GM12878 (cell line): ENCODE measurements at regions not wholly inside any gene's neighbourhood (a gene's known extent, or its start where the extent isn't known, plus 50 kb on each side); places are given as distances from the start of the nearest gene placed in this dataset.

Source experiments
- BMI1 ChIP-seq: fragments of 450-650 bp; IDR thresholded peaks from 2 replicates; pipeline ENCODE4 v1.6.1; 2016; ENCODE audit warnings: mild to moderate bottlenecking, moderate library complexity, borderline replicate concordance
- BRCA1 ChIP-seq: IDR thresholded peaks from 2 replicates; pipeline ENCODE4 v1.6.1; 2011; ENCODE audit warnings: low read depth, low read length, improper control_type of control experiment
- GATAD2B ChIP-seq: fragments of 450-650 bp; conservative IDR thresholded peaks from 2 replicates; pipeline ENCODE4 v1.6.1; 2017; ENCODE audit warnings: low read depth, mild to moderate bottlenecking, moderate library complexity
- KLF5 ChIP-seq: fragments of 450-650 bp; IDR thresholded peaks from 2 replicates; pipeline ENCODE4 v1.6.1; 2014; ENCODE audit warnings: mild to moderate bottlenecking; ENCODE audit not compliant: partially characterized antibody
- MEF2B ChIP-seq: fragments of 450-650 bp; IDR thresholded peaks from 2 replicates; pipeline ENCODE4 v1.6.1; 2018; ENCODE audit warnings: mild to moderate bottlenecking, moderate library complexity; ENCODE audit not compliant: partially characterized antibody, poor library complexity, severe bottlenecking
- NR2C1 ChIP-seq: fragments of 450-650 bp; IDR thresholded peaks from 2 replicates; pipeline ENCODE4 v1.6.1; 2017; ENCODE audit warnings: antibody characterized with exemption, mild to moderate bottlenecking, moderate library complexity
- PAX8 ChIP-seq: fragments of 450-650 bp; IDR thresholded peaks from 2 replicates; pipeline ENCODE4 v1.6.1; 2017; ENCODE audit warnings: mild to moderate bottlenecking, moderate library complexity
- POU2F2 ChIP-seq: IDR thresholded peaks from 3 replicates; pipeline ENCODE4 v1.6.1; 2011; ENCODE audit warnings: low read depth, mild to moderate bottlenecking, low read length, borderline replicate concordance
- RBBP5 ChIP-seq: fragments of 200-600 bp; sonication (generic); conservative IDR thresholded peaks from 2 replicates; pipeline ENCODE4 v1.6.1; 2016
- SMARCA5 ChIP-seq: fragments of 450-650 bp; IDR thresholded peaks from 2 replicates; pipeline ENCODE4 v1.6.1; 2017; ENCODE audit warnings: mild to moderate bottlenecking
- SPI1 ChIP-seq: IDR thresholded peaks from 2 replicates; pipeline ENCODE4 v1.6.1; 2011; ENCODE audit warnings: low read depth, mild to moderate bottlenecking, low read length, moderate library complexity, borderline replicate concordance; ENCODE audit not compliant: insufficient read depth
- ZBED1 ChIP-seq: IDR thresholded peaks from 2 replicates; pipeline ENCODE4 v1.6.1; 2016; ENCODE audit warnings: borderline replicate concordance
- ZBTB40 ChIP-seq: fragments of 450-650 bp; IDR thresholded peaks from 2 replicates; pipeline ENCODE4 v1.6.1; 2016; ENCODE audit warnings: mild to moderate bottlenecking, moderate library complexity, borderline replicate concordance
- ZNF274 ChIP-seq: IDR thresholded peaks from one replicate; pipeline ENCODE4 v1.8.0; 2011; ENCODE audit not compliant: insufficient read length, insufficient read depth
- TF ChIP-seq, protein P1 (sequence below): fragments of 450-650 bp; IDR thresholded peaks from 2 replicates; pipeline ENCODE4 v1.6.1; 2017; ENCODE audit warnings: mild to moderate bottlenecking, low read depth, inconsistent platforms; ENCODE audit not compliant: poor library complexity, severe bottlenecking
- TF ChIP-seq, protein P2 (sequence below): fragments of 450-650 bp; IDR thresholded peaks from 2 replicates; pipeline ENCODE4 v1.6.1; 2017; ENCODE audit warnings: mild to moderate bottlenecking, moderate library complexity
- TF ChIP-seq, protein P3 (sequence below): IDR thresholded peaks from 2 replicates; pipeline ENCODE4 v1.6.1; 2012; ENCODE audit warnings: mild to moderate bottlenecking, low read depth, low read length

DNA sequence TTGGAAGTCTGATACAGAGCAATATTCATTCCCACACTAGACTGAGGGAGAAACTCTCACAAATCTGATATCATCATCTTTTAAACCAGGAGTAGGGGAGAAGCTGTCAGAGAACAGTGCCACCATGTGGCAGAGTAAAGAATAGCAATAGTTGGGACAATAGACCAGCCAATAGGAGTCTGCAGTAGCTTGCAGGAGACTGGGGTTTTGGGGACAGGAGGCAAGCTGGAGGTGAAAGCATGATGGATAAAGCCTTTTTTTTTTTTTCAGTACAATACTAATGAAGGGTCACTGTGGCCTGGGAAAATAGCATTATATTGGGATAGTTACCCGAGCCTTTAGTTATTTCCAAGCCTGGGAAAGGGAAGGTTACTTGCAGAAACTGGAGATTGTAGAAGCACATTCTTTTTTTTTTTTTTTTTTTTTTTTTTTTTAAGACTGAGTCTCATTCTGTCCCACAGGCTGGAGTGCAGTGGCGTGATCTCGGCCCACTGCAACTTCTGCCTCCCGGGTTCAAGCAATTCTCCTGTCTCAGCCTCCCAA lies 120.7 kb downstream of the S1PR1 start (continued):
- TF ChIP-seq, protein P1, sequence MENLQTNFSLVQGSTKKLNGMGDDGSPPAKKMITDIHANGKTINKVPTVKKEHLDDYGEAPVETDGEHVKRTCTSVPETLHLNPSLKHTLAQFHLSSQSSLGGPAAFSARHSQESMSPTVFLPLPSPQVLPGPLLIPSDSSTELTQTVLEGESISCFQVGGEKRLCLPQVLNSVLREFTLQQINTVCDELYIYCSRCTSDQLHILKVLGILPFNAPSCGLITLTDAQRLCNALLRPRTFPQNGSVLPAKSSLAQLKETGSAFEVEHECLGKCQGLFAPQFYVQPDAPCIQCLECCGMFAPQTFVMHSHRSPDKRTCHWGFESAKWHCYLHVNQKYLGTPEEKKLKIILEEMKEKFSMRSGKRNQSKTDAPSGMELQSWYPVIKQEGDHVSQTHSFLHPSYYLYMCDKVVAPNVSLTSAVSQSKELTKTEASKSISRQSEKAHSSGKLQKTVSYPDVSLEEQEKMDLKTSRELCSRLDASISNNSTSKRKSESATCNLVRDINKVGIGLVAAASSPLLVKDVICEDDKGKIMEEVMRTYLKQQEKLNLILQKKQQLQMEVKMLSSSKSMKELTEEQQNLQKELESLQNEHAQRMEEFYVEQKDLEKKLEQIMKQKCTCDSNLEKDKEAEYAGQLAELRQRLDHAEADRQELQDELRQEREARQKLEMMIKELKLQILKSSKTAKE: peak; percentile 62
- TF ChIP-seq RBBP5: no peak
- TF ChIP-seq NR2C1: no peak
- no peak for TF ChIP-seq ZNF274
- TF ChIP-seq, protein P2, sequence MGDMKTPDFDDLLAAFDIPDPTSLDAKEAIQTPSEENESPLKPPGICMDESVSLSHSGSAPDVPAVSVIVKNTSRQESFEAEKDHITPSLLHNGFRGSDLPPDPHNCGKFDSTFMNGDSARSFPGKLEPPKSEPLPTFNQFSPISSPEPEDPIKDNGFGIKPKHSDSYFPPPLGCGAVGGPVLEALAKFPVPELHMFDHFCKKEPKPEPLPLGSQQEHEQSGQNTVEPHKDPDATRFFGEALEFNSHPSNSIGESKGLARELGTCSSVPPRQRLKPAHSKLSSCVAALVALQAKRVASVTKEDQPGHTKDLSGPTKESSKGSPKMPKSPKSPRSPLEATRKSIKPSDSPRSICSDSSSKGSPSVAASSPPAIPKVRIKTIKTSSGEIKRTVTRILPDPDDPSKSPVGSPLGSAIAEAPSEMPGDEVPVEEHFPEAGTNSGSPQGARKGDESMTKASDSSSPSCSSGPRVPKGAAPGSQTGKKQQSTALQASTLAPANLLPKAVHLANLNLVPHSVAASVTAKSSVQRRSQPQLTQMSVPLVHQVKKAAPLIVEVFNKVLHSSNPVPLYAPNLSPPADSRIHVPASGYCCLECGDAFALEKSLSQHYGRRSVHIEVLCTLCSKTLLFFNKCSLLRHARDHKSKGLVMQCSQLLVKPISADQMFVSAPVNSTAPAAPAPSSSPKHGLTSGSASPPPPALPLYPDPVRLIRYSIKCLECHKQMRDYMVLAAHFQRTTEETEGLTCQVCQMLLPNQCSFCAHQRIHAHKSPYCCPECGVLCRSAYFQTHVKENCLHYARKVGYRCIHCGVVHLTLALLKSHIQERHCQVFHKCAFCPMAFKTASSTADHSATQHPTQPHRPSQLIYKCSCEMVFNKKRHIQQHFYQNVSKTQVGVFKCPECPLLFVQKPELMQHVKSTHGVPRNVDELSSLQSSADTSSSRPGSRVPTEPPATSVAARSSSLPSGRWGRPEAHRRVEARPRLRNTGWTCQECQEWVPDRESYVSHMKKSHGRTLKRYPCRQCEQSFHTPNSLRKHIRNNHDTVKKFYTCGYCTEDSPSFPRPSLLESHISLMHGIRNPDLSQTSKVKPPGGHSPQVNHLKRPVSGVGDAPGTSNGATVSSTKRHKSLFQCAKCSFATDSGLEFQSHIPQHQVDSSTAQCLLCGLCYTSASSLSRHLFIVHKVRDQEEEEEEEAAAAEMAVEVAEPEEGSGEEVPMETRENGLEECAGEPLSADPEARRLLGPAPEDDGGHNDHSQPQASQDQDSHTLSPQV: no peak
- no peak for TF ChIP-seq KLF5
- no peak for TF ChIP-seq BRCA1
- no peak for TF ChIP-seq SPI1
- no peak for TF ChIP-seq POU2F2
- no peak for TF ChIP-seq ZBTB40
- TF ChIP-seq, protein P3, sequence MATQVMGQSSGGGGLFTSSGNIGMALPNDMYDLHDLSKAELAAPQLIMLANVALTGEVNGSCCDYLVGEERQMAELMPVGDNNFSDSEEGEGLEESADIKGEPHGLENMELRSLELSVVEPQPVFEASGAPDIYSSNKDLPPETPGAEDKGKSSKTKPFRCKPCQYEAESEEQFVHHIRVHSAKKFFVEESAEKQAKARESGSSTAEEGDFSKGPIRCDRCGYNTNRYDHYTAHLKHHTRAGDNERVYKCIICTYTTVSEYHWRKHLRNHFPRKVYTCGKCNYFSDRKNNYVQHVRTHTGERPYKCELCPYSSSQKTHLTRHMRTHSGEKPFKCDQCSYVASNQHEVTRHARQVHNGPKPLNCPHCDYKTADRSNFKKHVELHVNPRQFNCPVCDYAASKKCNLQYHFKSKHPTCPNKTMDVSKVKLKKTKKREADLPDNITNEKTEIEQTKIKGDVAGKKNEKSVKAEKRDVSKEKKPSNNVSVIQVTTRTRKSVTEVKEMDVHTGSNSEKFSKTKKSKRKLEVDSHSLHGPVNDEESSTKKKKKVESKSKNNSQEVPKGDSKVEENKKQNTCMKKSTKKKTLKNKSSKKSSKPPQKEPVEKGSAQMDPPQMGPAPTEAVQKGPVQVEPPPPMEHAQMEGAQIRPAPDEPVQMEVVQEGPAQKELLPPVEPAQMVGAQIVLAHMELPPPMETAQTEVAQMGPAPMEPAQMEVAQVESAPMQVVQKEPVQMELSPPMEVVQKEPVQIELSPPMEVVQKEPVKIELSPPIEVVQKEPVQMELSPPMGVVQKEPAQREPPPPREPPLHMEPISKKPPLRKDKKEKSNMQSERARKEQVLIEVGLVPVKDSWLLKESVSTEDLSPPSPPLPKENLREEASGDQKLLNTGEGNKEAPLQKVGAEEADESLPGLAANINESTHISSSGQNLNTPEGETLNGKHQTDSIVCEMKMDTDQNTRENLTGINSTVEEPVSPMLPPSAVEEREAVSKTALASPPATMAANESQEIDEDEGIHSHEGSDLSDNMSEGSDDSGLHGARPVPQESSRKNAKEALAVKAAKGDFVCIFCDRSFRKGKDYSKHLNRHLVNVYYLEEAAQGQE: no peak
- peak; percentile 42; the same call in 1 of the 2 replicates for TF ChIP-seq SMARCA5
- TF ChIP-seq MEF2B: no peak
- TF ChIP-seq ZBED1: peak; percentile 36; the same call in 1 of the 2 replicates
- no peak for TF ChIP-seq BMI1
- TF ChIP-seq GATAD2B: no peak
- TF ChIP-seq PAX8: no peak
